Gastroesophageal sphincter (tissue), 4 donors: ENCODE measurements at regions not wholly inside any gene's neighbourhood (a gene's known extent, or its start where the extent isn't known, plus 50 kb on each side); places are given as distances from the start of the nearest gene placed in this dataset.
A peak's percentile ranks its signal among the peaks of the same experiment; 100 is the strongest.

Experiments
- ATAC-seq: fragments of 150-250 bp; one replicate; pipeline ENCODE4 v1.9.1; 2016; ENCODE audit warnings: mild to moderate bottlenecking, moderate library complexity
- H3K27ac ChIP-seq, 4 donors: fragments of 200-600 bp; sonication (generic) in 3 of 4; 1 replicate in 3 of 4; 2 replicates in 1 of 4; pipeline ENCODE4 v1.5.1; 2016 to 2019
- H3K27me3 ChIP-seq: fragments of 200-600 bp; sonication (generic); one replicate; pipeline ENCODE4 v1.5.1; 2019
- H3K36me3 ChIP-seq, 2 donors: fragments of 200-600 bp; sonication (generic); one replicate each; pipeline ENCODE4 v1.5.1; 2019; ENCODE audit warnings: control low read depth in 1 of 2
- H3K4me1 ChIP-seq, 3 donors: fragments of 200-600 bp; sonication (generic); 1 replicate in 2 of 3; 2 replicates in 1 of 3; pipeline ENCODE4 v1.5.1; 2016 to 2019; ENCODE audit warnings: control low read depth in 2 of 3
- H3K4me3 ChIP-seq, 2 donors: fragments of 200-600 bp; sonication (generic); one replicate each; pipeline ENCODE4 v1.5.1; 2019; ENCODE audit warnings: mild to moderate bottlenecking in 1 of 2, moderate library complexity in 1 of 2
- H3K9me3 ChIP-seq, 3 donors: fragments of 200-600 bp; sonication (generic); one replicate each; pipeline ENCODE4 v1.5.1; 2017 to 2019; ENCODE audit warnings: control low read depth in 2 of 3
- CTCF ChIP-seq, 4 experiments: fragments of 200-600 bp in 2 of 4; fragments of 450-650 bp in 2 of 4; sonication (generic) in 1 of 4; IDR thresholded peaks; one replicate each; pipeline ENCODE4 v1.5.1; 2017 to 2019; ENCODE audit warnings: antibody characterized with exemption in 4 of 4, mild to moderate bottlenecking in 2 of 4, moderate library complexity in 2 of 4
- EP300 ChIP-seq: sonication (generic); formaldehyde crosslinking; IDR thresholded peaks from one replicate; pipeline ENCODE4 v1.6.1; 2017; ENCODE audit warnings: antibody characterized with exemption, mild to moderate bottlenecking
- POLR2A ChIP-seq, 2 donors: fragments of 450-650 bp; IDR thresholded peaks; one replicate each; pipeline ENCODE4 v1.6.1; 2017; ENCODE audit warnings: antibody characterized with exemption in 2 of 2, mild to moderate bottlenecking in 2 of 2, moderate library complexity in 1 of 2
- POLR2AphosphoS5 ChIP-seq: sonication (generic); formaldehyde crosslinking; IDR thresholded peaks from one replicate; pipeline ENCODE4 v1.6.1; 2017; ENCODE audit warnings: antibody characterized with exemption
- WGBS, 2 donors: methylation state at CpG; one replicate each; pipeline ENCODE4 v1.1.5; 2018; ENCODE audit warnings: low coverage in 1 of 2; 5-methylcytosine and 5-hydroxymethylcytosine counted together

- peaks cover 0 to 8% (median 0%) of the 10 kb centered on the region in 3 donors for H3K9me3 ChIP-seq
- H3K27ac ChIP-seq, result peak overlapping the region in 2 of 4 donors; percentile 33 to 37
- H3K4me3 ChIP-seq, result no peak overlapping the region
- no peaks in the 10 kb centered on the region for H3K4me1 ChIP-seq
- no peaks in the 10 kb centered on the region for H3K36me3 ChIP-seq
- WGBS, 2 donors, result 31 to 33% methylated on average over 3 to 10 of the region's 10 CpGs
- no peak for TF ChIP-seq POLR2A (IDR thresholded peaks at IDR 0.05)
- TF ChIP-seq EP300, result no peak
- TF ChIP-seq POLR2AphosphoS5, result no peak
- TF ChIP-seq CTCF (IDR thresholded peaks at IDR 0.05), result no peak
- H3K27me3 ChIP-seq, result no peaks in the 10 kb centered on the region
- ATAC-seq, result no peak
Measured at GRCh38 chr16:73122604-73123391, 74.9 kb upstream of the ZFHX3 start.

- Histone ChIP-seq H3K27ac (no peak overlapping the region), H3K9me3 (peaks cover 0 to 7% (median 0%) of the 10 kb centered on the region in 3 donors), H3K36me3 (no peaks in the 10 kb centered on the region), H3K27me3 (no peaks in the 10 kb centered on the region), H3K4me3 (no peak overlapping the region), H3K4me1 (no peaks in the 10 kb centered on the region)
- no peak for ATAC-seq
- TF ChIP-seq POLR2AphosphoS5, result no peak
- no peak for TF ChIP-seq EP300
- TF ChIP-seq CTCF (IDR thresholded peaks at IDR 0.05), result no peak
- no peak for TF ChIP-seq POLR2A (IDR thresholded peaks at IDR 0.05)
- WGBS, 2 donors, result 88 to 100% methylated on average over 1 of the region's 2 CpGs
Measured at GRCh38 chr16:73116576-73116975, 68.6 kb upstream of the ZFHX3 start.

- H3K36me3 ChIP-seq, result no peaks in the 10 kb centered on the region
- no peaks in the 10 kb centered on the region for H3K27me3 ChIP-seq
- WGBS, 2 donors, result 65 to 85% methylated on average over 5 to 6 of the region's 6 CpGs
- ATAC-seq, result peak; percentile 66
- H3K27ac ChIP-seq, result no peak overlapping the region
- H3K4me3 ChIP-seq, result no peak overlapping the region
- no peak for TF ChIP-seq POLR2AphosphoS5
- no peak for TF ChIP-seq EP300
- no peaks in the 10 kb centered on the region for H3K4me1 ChIP-seq
- H3K9me3 ChIP-seq, result peaks cover 0 to 7% (median 0%) of the 10 kb centered on the region in 3 donors
Measured at GRCh38 chr16:73113336-73113735, 65.4 kb upstream of the ZFHX3 start.

GRCh38 chr16:73108195-73108963 is 60.5 kb upstream of the ZFHX3 start:
- no peaks in the 10 kb centered on the region for H3K27me3 ChIP-seq
- no peak overlapping the region for H3K4me3 ChIP-seq
- 55 to 56% methylated on average over 6 to 9 of the region's 10 CpGs for WGBS, 2 donors
- no peaks in the 10 kb centered on the region for H3K9me3 ChIP-seq
- no peaks in the 10 kb centered on the region for H3K4me1 ChIP-seq
- H3K27ac ChIP-seq, result no peak overlapping the region
- ATAC-seq, result no peak
- H3K36me3 ChIP-seq, result no peaks in the 10 kb centered on the region
- TF ChIP-seq EP300 (no peak), POLR2AphosphoS5 (no peak)

GRCh38 chr16:73107371-73107770 is 59.4 kb upstream of the ZFHX3 start:
- Histone ChIP-seq H3K4me3 (no peak overlapping the region), H3K36me3 (no peaks in the 10 kb centered on the region), H3K27me3 (no peaks in the 10 kb centered on the region), H3K4me1 (no peaks in the 10 kb centered on the region), H3K27ac (no peak overlapping the region), H3K9me3 (no peaks in the 10 kb centered on the region)
- TF ChIP-seq POLR2A (IDR thresholded peaks at IDR 0.05), result no peak
- no peak for TF ChIP-seq EP300
- no peak for TF ChIP-seq CTCF (IDR thresholded peaks at IDR 0.05)
- no peak for TF ChIP-seq POLR2AphosphoS5
- WGBS, 2 donors, result 90 to 94% methylated on average over 3 of the region's 4 CpGs
- ATAC-seq, result no peak
